GM03348 (cell line): ENCODE measurements at regions not wholly inside any gene's neighbourhood (a gene's known extent, or its start where the extent isn't known, plus 50 kb on each side); places are given as distances from the start of the nearest gene placed in this dataset.
"Not testable (repeated sequence)": the region's sequence is repeated elsewhere in the genome, so short reads cannot be mapped to it uniquely, and the experiment has no call there.

Experiments used
- DNase-seq: peaks from one replicate; pipeline ENCODE4 v3.0.0; 2012; ENCODE audit warnings: low spot score

DNA sequence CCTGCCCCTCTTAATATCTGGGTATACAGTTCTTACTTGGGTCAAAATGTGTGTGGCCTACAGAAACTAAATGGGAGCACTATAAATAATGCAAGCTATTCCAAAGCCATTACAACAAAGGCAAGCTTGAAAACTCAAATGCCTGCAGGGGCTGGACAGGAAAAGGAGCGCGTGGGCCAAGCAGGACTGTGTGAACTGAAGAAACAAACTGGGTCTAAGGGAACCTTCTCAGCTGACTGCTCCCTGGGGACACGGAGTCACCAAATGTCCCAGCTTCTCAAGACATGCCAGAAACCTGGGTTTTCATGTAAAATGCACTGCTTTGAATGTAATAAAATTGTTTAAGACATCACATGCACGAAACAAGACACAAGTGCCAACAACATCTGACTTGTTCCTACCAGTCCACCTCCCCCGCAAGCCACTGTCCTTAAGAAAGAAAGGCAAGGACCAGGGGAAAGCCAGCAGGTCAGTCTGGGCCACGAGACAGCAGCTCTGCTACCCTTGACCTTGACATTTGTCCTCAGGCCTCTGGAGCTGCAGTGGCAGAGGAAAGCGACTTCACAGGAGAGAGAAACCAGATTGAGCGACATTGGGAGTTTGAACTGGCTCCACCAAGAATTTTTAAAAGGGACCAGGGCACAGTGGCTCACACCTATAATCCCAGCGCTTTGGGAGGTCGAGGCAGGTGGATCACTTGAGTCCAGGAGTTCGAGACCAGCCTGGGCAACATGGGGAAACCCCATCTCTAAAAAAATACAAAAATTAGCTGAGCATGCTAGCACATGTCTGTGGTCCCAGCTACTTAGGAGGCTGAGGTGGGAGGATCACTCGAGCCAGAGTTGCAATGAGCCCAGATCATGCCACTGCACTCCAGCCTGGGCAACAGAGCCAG, 89.7 kb upstream of the SH3BP4 start:
- no peak for DNase-seq

DNA sequence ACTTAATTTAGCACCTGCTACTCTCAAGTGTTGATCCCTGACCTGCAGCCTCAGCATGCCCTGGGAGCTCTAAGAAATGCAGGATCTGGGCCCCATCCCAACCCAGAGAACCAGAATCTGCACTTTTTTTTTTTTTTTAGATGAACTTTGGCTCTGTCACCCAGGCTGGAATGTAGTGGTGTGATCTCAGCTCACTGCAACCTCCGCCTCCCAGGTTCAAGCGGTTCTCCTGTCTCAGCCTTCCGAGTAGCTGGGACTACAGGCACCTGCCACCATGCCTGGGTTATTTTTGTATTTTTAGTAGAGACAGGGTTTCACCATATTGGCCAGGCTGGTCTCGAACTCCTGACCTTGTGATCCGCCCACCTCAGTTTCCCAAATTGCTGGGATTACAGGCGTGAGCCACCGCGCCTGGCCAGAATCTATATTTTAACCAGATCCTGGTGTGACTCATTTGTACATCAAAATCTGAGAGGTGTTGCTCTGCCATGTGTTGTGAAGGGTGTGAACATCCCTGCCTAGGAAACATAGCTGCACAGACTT, 92.4 kb upstream of the SH3BP4 start:
- DNase-seq: not testable (repeated sequence)

DNA sequence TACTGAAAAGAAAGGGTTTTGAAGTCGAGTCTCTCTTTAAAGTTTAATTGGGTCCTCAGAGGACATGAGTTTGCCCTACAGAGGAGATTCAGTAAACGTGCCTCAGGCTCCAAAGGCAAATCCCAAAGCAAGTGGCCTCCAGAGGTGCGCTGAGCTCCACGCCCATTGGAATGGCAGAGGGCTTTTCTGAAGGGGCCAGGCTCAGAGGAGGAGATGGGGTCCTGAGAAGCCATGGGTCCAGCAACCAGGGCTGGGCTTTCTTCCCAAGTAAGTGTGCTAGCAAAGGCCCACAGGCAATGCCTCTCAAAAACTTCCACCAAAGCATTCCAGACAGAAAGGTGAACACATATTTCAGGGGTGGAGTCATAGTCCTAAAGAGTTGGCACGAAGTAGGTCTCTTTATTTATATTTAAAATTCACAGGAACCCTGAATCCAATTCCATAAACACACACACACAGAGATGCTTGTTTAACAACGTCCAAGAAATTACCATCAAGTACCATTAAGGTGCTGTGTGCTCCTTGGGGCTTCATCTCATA, 93.0 kb upstream of the SH3BP4 start:
- no peak for DNase-seq

DNA sequence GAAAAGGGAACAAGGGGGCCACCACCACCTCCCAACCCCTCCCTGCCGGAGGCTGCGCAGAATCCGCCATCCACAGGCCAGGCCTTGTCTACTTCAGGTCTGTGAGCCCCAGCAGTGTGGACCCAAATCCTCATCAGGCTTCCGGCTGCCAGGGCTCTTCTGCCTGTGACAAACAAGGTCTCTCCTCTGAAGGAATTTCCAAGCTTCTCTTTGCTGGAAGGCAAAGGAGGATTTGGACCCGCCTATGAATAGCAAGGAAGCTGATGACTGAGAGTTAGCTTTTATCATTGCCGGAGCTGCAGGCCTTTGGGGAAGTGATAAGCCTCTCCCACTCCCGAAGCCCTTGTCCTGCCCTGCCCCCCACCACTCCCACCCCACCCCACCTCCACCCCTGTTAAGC, 93.7 kb upstream of the SH3BP4 start:
- DNase-seq: no peak

DNA sequence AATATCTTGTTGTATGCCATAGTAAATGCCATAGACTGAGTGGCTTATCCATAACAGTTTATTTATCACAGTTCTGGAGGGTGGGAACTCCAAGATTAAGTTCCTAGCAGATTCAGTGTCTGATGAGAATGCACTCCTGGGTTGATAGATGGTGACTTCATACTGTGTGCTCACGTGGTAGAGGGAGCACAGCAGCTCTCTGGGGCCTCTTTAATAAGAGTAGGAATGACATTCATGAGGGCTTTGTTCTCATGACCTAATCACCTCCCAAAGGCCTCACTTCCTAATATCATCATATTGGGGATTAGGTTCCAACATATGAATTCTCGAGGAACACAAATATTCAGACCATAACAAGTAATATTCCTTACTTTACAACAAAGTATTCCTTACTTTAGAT, 98.1 kb upstream of the SH3BP4 start:
- no peak for DNase-seq

DNA sequence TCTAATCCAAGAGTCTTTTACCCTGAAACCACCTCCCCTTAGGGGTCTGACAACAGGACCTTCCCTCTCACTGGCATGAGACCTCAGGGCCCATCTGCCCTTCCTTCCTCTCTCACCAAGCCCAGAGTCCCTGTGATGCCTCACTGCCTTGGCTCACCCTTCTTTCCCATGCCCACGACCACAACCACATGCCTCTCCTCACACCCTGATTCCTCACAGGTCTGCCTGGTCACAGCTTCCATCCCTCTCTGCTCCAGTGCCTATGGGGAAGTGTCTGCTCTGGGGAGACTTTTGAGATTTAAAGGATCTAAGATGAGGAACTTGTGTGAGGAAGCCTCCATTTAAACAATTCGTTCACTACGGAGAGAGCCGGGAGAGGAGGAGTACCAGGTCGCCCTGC, 98.9 kb upstream of the SH3BP4 start:
- no peak for DNase-seq

DNA sequence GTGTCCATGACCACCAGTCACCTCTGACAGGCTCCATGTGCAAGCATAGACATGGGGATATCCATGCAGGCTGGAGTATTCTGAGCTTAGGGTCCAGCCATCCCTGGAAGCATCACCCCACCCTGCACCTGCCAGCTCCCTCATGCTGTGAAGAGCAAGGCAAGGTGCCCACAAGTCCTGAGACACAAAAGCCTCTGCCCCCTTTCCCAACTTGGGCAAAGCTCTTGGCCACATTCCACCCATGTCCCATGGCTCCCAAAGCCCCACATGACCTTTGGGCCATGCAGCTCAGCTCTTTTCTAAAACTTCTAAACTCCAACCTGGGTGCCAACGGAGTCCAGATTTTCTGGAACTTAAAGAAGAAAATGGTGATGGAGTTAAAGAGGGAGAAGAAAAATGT, 99.8 kb upstream of the SH3BP4 start:
- DNase-seq: no peak

DNA sequence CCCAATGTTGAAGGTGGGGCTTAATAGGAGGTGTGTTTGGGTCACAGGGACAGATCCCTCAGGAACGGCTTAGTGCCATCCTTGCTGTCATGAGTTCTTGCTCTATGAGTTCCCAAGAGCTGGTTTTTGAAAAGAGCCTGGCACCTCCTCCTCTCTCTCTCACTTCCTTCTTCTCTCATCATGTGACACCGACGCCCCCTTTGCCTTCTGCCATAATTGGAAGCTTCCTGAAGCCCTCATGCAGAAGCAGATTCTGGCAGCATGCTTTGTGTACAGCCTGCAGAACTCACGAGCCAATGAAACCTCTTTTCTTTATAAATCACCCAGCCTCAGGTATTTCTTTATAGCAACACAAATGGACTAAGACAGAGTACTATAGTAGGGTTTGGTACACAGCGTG, 100.4 kb upstream of the SH3BP4 start:
- no peak for DNase-seq

DNA sequence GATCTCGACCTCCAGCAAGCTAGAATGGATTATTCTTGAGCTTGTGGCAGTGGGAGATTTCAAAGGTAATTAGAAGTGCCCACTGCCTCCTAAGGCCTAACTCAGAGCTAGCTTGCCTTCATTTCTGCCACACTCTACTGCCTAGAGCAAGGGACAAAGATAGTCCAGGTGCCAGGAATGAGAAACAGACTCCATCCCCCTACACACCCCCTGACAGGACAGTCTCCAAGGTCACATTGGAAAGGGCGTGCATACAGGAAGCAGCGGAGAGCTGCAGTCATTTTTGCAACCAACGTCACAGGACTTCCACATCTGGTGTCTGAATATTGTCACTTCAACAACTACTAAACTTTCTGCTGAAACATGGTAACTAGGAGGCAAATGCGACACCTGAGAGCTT, 101.0 kb upstream of the SH3BP4 start:
- DNase-seq: no peak

DNA sequence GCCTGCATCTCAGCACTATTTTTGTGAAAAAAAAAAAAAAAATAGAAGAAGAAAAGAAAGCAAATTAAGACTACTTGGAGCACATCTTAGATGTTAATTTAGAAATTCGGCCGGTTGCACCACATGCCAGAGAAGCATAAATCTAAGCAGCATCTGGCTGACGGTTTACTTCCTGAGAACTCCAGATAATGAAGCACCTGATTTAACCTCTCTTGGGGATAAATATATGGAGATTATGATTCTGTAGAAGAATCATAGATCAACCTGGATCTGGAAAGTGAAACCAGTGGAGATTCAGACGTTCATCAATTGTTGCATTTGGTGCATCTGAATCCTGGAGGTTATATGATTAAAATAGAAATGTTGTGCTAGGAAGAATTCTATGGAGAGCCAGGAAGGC, 102.1 kb upstream of the SH3BP4 start:
- DNase-seq: no peak

DNA sequence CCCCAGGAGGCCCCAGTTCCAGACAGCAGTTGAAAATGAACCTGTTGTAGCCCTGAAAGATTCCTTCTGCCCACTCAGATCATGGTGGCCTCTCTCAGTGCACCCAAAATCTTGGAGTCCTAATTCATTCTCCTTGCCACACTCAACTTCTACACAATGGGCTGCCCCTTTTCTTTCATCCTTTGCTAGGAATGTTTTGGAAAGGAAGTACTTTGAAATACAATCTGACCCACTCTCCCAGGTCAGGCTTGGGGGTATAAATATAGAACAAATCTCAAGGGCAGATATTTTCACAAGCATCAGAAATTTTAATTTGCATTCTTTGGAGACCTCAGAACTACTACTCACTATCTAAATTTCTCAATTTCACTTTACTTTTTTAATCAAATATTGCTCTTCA, 103.2 kb upstream of the SH3BP4 start:
- DNase-seq: no peak

DNA sequence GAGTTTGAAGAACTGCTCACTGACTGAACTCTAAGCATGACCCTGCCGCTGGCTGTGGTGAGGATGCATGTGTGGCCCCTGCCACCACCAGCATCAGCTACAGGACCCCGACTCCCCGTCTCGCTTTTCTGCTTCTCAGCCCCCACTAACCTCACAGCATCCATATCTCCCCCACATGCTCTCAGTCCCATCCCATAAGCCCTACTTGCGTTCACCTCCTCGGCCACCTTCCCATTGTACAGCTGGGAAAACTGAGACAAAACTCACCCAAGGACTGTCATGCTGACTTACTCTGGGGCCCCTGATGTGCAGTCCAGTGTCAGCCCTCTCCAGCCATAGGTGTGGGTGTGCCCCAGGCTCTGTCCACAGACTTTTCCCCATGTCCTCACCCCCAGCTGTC, 104.2 kb upstream of the SH3BP4 start:
- DNase-seq: no peak

DNA sequence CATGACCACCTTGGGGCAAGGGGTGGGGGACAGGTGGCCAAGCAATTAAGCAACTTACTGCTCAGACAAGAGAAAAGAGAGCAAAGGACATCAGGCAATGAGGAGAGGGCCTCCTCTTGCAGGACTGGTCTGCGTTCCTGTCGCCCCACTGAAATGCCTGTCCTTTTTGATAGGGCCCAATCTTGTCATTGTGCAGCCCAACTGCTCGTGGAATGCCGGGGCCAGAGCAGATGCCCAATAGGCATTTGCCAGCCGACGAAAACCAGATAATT, 104.5 kb upstream of the SH3BP4 start:
- no peak for DNase-seq

DNA sequence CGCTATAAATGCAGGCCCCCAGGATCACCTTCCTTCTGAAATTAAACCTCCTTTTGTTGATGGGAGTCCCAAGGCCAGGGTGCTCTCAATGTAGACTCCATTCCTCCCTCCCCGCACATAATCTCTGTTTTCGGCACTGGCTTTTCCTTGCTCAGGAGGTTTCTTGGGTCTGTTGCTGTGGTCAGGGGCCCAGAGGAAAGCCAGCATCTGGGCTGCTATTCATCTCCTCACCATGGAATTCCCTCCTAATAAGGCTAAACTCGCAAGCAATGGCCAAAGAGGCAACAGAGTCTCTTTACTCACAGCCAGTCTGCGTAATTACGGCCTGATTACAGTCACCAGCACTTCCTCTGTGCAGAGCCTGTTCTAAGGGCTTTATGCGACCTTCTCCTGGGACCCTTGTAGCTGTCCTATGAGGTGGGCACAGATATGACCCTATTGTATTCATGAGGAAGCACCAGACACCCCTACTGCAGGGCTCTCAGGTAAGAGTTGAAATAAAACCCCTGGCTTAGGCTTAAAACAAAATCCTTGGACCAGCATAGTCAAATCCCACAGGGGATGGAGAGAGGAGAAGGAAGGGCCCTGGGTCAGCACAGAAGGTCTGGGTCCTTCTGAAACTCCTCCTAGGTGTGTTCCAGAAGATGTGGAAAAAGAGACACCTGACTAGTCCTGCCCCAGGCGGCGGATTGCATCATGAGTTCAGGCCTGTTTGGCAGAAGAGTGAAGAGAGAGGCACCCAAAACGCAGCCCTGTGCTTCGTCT, 105.0 kb upstream of the SH3BP4 start:
- DNase-seq: no peak

DNA sequence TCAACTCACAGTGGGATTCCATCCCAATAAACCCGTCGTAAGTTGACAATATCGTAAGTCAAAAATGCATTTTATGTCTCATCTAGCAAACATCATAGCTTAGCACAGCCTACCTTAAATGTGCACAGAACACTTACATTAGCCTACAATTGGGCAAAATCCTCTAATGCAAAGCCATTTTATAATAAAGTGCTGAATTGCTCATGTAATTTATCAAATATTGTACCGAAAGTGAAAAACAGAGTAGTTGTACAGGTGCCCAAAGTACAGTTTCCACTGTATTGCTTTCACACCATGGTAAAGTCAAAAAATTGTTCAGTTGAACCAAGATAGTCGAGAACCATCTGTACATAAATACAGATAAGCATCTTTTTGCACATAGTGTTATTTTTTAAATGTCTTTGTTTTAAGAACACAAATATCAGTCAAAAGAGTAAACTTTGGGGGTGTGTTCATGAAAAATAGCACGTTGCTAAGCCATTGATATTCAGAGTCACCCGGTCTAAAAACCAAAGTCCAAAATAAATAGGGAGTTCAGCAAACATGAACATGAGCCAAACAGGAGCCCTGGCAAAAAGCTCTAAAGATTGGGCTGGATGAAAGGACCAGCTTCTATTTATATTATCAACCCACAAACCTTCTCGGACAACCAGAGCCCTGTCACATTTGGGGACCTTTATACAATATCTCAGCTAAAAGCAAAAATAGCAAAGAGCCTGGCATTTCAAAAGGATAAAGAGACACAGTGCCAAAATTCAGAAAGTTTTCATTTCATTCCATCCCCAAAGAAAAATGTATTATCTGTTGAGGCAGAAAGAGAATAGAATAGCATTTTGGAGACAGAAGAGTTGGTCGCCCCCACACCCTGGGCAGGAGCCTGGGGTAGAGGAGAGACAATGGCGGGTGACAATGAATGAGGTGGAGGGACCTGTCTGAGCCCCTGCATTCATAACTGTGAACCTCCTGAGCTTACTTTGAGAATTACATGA, 105.9 kb upstream of the SH3BP4 start:
- no peak for DNase-seq

DNA sequence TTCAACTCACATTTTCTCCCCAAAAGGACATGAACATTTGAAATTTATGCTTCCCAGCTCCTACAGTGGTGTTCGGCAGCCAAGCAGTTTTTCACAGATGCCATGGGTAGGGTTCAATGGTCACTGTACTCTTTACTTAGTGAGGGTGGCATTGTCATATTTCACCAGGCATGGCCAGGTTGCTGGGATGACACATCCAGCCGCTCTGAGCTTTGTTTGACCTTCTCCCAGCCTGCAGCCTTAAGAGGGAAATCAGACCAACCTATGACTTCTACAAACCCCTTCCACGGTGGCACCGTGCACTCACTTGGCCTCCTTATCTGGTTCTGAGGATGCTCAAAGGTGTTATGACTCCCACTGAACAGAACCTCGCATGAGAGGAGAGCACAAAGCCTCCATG, 108.4 kb upstream of the SH3BP4 start:
- DNase-seq: no peak

DNA sequence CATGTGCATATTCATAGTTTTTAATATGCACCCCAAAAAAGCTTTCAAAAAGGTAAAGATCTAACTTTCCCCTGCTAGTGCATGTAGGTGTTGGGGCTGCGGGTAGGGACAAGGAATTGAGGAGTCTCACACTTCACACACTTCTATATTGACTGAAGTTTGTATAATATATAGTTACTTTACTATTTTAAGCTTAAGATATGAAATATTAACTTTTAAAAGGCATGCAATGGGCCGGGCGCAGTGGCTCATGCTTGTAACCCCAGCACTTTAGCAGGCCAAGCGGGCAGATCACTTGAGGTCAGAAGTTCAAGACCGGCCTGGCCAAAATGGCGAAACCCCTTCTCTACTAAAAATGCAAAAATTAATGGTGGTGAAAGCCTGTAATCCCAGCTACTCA, 109.1 kb upstream of the SH3BP4 start:
- DNase-seq: no peak

DNA sequence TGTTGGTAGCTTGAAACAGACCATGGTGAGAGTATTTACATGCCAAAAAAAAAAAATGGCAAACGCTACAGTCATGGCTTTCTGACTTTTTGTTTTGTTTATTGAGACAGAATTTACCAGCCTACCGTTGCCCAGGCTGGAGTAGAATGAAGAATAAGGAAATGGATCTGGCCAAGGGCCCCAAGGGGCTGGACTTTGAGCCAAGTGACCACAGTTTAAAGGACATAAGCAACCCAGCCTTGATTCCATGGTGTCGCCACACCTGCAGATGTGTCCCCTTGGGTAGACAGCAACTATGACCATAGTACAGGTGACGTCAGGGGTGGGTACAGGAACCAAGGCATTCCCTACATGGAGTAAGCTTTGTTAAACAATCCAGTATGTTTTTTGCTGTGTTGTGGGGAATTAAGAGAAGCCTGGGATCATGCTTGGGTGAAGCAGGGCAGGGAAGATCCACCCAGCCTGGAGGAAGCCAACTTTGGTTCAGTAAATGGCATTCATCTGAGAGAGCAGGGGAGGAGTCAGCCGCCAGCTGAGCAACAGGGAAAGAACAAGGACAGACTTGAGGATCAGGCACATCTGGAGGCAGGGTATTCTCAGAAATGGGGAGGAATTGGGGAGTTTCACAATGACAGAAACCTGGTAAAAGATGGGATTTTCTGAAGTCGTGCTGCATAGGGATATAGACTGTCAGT, 110.3 kb upstream of the SH3BP4 start:
- no peak for DNase-seq

DNA sequence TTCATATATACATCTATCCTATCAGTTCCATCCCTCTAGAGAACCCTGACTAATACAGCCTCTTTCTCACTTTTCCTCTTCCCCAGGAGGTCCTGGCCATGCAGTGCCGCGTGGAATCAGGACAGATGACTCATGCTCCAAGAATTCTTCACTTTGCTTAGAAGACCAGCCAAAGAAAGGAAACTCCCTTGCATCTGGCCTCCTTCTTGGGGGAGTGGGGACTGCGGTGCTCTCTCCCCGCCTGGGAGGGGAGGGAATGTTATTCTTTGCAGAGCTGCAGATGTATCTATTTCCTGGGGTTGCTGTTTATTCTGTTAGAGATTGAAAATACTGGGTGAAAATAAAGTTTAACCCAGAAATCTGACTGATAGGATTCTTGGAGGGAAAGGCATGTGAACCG, 111.5 kb upstream of the SH3BP4 start:
- DNase-seq: peak; percentile 88

DNA sequence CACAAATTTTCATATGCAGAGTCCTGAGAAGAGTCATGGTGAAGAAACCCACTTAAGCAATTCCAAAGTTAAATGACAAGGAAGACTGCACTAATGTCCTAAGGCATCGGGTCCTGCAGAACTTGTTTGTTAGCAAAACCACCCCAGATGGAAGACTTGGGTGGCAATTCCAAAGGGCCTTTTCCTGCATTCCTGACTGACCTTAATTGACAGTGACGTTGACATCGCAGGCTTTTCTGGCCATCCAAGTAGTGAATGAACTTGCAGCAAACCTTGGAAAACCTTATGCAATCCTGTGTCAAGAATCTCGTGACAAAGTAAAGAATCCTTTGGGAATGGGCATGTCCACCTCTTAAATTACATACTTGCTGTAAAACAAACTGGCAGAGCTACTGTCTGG, 112.5 kb upstream of the SH3BP4 start:
- peak; percentile 10 for DNase-seq

DNA sequence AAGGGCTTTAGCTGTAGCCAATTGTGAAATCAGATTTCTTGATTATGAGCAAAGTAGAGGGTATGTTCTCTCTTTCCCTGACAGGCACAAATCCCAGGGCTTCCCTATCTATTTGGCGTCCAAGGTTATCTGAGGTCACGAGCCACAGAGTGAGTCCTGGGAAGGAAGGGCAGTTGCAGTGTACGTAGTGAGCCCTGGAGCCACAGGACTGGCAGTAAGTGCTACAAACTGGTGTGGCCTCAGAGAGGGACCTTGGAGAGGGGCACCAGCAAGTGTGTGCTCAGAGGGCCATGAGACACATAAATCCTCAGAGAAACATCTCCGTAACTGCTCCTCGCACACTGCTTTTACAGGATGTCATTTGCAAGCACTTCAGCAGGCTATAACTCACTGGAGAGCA, 115.5 kb upstream of the SH3BP4 start:
- no peak for DNase-seq
